Stimulated activated CD8-positive, alpha-beta memory T cell treated with anti-CD3 and anti-CD28 coated beads, Interleukin-2, amount 100 ng/mL, for 1 hour (primary cell): ENCODE measurements at regions not wholly inside any gene's neighbourhood (a gene's known extent, or its start where the extent isn't known, plus 50 kb on each side); places are given as distances from the start of the nearest gene placed in this dataset.

Experiments used
- DNase-seq, 2 donors: peaks; one replicate each; pipeline ENCODE4 v3.0.0-alpha.2; 2020; ENCODE audit warnings: low read depth in 2 of 2

DNA sequence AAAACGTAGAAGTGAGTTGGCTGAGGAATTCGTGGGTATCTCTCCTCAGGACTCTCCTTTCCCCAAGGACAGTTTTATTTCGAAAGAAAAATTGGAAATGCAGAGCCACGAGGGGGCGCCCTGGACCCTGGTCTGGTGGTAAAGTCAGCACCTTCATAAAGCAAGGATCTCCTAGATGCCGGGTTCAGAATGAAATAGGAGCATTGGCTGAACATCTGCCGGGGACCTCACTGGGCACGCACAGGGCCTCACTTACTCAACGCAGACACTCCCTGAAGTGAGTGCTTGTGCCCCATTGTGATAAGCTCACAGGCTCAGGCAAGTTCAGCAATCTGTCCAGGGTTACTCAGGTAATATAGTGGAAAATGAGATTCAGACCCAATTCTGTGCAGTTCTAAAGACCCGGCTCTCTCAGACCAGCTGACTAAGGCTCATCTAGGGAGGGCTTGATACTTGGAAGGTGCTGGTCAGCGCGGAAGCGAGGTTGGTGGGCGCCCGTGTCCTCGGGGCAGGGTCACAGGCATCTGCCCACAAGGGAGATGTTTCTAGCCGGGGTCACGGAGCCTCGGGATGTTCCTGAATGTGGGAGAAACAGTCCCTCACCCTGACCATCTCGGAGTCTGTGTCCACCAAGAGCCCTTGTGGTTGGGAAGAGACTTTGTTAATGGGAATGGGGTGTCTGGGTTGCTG lies 55.7 kb upstream of the ETV3 start:
- DNase-seq = peak in 1 of 2 donors; percentile 16

- no peak for DNase-seq
Measured at GRCh38 chr1:157193219-157193618, 55.0 kb upstream of the ETV3 start.

DNA sequence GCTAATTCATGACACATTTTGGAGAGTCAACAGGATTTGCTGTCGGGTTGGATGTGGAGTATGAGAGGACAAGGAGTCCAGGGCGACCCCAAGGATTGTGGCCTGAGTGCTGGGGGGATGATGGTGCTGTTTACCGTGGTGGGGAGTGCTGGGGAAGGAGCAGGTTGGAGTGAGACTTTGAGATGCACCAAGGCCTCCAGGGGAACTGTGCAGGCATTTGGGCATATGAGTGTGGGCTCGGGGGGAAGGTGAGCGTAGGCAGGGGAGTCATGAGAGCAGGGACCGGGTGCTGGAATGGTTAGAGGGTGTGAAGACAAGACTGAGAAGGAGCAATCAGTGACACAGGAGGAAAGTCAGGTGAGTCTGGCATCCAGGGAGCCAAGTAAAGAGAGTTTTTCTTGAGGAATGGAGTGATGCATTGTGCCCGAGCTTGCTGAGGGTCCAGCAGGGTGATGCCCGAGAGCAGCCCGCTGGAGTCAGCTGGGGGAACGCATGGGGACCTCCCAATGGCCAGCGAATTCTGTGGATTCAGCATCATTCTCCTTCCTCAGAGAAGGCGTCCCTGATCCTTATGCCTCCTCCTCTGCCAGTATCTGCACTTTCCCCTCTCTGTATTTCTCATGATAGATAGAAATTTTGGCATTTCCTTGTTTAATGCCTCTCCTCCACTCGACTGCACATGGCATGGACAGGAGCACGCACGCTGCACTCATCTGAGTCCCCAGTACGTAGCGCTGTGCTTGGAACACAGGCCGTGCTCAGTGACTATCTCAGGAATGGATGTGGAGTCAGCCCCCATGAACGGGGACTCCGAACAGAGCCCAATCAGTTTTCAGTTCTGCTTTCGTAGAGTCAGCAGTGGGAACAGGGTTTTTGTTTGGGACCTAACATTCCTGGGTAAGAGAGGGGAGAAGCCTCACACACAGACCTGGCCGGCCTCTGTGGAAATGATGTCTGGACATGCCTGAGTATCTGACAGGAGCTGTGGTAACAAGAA lies 52.1 kb upstream of the ETV3 start:
- DNase-seq = no peak

- no peak for DNase-seq
Measured at GRCh38 chr1:157189096-157189495, 50.9 kb upstream of the ETV3 start.
